HG03342 (cell line): ENCODE measurements at regions not wholly inside any gene's neighbourhood (a gene's known extent, or its start where the extent isn't known, plus 50 kb on each side); places are given as distances from the start of the nearest gene placed in this dataset.
A peak's percentile ranks its signal among the peaks of the same experiment; 100 is the strongest.

Experiments
- ATAC-seq: cut with Tn5 transposase; IDR thresholded peaks from one replicate; pipeline ENCODE4 v1.9.1; 2021; ENCODE audit warnings: mild to moderate bottlenecking, moderate library complexity; ENCODE audit not compliant: unreplicated experiment

- no peak for ATAC-seq
Measured at GRCh38 chr12:59839514-59839913, 243.7 kb downstream of the SLC16A7 start.

- ATAC-seq, result no peak
Measured at GRCh38 chr12:59843260-59843843, 247.5 kb downstream of the SLC16A7 start.

GRCh38 chr12:59844750-59845149 lies 248.9 kb downstream of the SLC16A7 start:
- no peak for ATAC-seq

GRCh38 chr12:59845293-59845692 lies 249.5 kb downstream of the SLC16A7 start:
- no peak for ATAC-seq

DNA sequence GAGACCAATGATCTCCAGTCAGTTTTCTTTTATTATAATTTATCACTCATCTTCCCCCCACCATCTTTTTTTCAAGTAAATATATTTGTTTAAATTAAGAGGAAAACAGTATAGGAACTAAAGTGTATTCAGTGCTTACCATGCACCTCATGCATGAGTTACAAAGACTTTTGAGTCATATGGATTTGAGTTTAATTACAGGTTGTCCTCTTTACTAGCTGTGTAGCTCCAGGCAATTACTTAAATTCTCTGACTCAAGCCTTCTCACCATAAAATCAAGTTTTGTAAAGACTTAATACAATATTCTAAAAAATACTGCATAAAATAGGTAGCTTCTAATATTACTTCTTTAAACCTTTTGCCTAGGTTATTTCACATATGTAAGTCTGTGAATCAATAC lies 251.3 kb downstream of the SLC16A7 start:
- no peak for ATAC-seq

- no peak for ATAC-seq
Measured at GRCh38 chr12:59850268-59850667, 254.4 kb downstream of the SLC16A7 start.

DNA sequence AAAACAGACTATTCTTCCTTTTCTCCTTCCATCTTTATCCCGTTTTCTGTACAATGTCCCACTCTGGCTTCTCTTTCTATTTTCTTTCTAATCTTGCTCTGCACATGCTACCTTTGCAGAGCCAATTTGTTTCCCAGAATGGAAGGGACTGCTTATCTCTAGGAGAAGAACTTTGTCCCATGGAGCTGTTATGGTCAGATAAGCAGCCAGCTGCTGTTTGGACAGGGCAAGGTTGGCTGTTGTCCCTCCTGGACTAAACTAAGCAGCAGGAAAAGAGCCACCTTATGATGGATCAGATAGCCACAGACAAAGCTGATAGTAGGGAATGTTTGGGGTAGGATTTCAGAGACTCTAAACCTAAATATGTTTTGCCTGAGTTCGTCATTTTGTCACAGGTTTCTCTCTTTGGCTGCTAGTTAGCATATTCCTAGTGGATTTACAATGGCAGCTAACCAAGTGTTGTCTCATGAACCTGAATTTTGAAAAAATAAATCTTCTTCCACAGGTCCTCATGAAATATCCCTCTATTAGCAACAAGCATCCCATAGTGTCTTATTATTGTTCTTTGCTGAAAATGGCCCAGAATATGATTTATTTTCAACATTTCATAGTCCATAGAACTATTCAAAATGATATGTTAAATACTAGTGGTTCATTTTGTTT lies 262.8 kb downstream of the SLC16A7 start:
- ATAC-seq, result no peak

- no peak for ATAC-seq
Measured at GRCh38 chr12:59859171-59859510, 263.3 kb downstream of the SLC16A7 start.

GRCh38 chr12:59861635-59862034 lies 265.8 kb downstream of the SLC16A7 start:
- no peak for ATAC-seq

GRCh38 chr12:59867055-59867454 lies 271.2 kb downstream of the SLC16A7 start:
- no peak for ATAC-seq

DNA sequence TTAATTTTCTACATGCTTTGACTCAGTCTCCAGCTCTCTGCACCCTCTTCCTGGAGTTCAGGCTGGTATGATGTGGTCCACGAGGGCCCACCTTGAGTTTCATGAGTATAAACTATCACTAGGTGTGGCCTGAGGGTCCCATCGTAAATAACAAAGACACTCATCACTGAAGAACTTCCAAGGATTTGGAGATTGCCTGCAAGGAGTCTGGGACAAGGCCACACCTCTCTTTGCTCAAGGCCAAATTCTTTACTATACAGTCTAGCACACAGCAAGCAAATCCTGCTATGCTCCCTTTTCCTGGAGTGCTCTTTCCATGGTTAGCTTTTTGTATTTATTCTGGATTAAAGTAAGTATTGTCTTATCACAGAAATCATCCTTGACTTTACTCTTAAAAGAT lies 271.9 kb downstream of the SLC16A7 start:
- no peak for ATAC-seq

DNA sequence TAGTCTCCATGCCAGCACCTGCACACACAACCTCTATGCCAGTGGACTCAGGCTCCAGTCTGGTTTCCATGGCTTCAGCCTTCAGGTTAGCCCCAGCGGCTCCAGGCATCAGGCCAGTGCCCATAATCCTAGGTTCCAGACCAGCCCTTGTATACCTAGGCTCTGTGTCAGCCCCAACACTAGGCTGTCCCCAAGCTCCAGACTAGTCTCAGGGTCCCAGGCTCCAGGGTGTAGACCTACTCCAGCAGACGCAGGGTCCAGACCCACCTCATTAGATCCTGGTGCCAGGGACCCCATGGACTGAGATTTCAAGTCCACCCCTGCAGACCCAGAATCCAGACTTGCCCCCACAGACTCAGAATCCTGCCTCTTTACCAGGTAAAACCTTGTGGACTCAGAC lies 275.9 kb downstream of the SLC16A7 start:
- ATAC-seq, result no peak

GRCh38 chr12:59873136-59873535 lies 277.3 kb downstream of the SLC16A7 start:
- no peak for ATAC-seq

DNA sequence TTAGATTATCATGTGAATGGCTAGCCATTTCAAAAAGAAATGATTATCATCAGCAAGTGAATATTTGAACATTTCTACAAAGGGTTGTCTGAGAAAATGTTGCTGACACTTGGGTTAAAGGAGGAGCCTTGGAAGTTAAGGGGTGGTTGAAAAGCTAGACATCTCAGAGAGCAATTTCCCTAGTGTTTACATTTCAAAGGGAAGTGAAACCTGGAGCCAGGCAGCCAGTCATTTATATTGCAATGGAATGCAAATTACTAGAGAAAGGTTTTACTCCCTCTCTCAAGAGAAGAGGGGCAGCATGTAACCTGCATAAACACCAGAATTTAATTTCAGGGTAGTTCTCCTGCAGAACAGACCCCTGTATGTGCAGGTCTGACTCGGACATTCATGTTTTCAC lies 279.0 kb downstream of the SLC16A7 start:
- ATAC-seq, result peak; percentile 61

DNA sequence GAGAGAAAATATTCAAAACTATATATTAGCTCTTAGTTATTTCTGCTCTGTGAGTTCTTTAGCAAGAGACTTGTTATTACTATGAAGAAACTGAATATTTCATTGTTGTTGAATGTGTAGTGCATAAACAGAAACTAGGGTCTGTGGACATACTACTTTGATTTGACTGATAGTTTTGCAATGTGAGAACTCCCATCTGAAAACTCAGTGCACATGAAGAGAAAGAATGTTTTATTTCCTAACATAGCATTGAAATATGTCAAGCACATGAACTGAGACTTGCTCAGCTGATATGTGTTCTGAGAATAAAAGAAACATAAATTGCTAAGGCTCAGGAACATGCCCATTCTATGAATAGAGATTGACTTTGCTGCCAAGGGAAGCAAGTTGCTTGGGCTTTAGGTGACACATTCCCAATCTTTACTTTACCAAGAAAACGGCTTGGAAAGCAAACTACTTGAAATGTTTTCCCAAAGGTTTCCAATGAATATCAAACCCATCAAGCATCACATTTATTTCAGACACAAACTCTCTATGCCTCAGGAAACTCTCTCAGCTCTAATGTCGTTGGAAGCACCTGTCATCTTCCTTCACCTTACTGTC lies 290.4 kb downstream of the SLC16A7 start:
- no peak for ATAC-seq

- no peak for ATAC-seq
Measured at GRCh38 chr12:59887178-59887577, 291.3 kb downstream of the SLC16A7 start.

DNA sequence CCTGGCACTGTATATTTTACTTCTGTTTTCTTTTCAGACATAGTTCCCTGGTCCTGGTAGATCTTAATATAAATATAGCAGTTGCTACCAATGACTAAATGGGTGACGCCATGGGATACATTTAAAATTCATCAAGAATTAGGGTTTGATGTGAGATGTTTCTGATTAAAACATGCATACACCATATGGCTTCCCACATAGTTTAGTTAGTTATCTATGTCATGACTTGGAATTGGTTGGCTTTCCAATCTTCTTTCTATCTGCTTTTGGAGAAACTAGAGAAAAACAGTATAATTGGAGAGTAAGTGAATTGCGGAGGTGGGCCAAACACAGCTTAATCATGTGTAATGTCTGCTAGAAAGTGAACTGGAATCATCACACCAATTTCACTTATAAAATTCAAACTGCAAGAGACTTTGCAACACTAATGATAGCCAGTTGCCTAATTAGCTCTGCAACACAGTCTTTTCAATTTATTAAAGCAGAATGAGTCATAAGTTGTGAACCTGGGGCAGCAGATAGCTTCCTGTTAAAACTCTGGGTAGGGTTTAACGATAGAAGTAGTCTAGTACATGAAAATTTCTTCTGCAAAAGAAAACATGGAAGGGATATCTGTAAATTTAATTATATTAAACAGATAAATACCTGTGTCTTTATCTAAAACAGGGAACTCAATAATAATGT lies 295.2 kb downstream of the SLC16A7 start:
- no peak for ATAC-seq

DNA sequence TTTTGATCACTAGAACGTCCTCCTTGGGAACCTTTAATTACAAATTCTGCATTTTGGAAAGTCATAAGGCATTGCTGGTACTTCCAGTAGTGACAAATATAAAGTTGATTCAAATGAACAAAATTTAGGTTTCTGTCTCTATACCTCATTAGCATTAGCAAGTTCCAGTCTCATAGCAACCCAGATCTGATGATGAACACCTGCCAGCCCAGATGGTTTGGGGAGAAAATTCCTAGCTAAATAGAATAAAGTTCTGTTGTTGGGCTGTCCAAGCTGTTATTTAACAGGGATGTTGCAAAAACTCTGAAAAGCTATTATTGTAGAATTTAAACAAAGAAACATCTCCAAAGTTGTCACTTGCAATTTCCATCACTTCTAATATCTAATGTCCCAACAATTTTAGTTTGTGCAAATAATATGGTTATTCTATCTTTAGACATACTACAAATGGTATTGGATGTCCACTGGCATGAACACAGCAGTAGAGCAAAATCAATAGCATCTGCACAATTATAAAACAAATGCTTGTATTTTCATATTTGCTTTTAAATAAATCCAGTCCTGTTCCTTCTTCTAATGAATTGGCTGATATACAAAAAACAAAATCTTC lies 299.4 kb downstream of the SLC16A7 start:
- no peak for ATAC-seq

- no peak for ATAC-seq
Measured at GRCh38 chr12:59904874-59905521, 309.2 kb downstream of the SLC16A7 start.

DNA sequence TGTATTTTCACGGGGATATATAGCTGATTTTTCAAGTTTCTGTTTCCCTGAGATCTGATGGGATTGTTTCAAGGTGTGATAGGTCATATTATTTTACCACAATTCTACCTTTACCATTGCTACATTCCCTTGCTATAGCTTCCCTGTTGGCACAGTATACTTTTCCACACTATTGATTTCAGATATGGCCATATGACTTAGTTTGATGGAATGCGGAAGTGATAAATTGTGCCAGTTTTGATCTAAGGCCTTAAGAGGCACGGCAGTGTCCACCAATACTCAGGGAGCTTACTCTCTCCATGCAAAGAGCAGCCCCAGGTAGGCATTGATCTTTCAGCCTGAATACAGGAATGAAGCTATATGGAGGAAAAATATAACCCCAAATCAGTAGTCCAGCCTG lies 315.7 kb downstream of the SLC16A7 start:
- no peak for ATAC-seq

GRCh38 chr12:59916988-59917387 lies 321.2 kb downstream of the SLC16A7 start:
- ATAC-seq, result no peak
